ENCODE measurements at regions not wholly inside any gene's neighbourhood (a gene's known extent, or its start where the extent isn't known, plus 50 kb on each side); places are given as distances from the start of the nearest gene placed in this dataset.
"Not testable (repeated sequence)": the region's sequence is repeated elsewhere in the genome, so short reads cannot be mapped to it uniquely, and the experiment has no call there.

DNA sequence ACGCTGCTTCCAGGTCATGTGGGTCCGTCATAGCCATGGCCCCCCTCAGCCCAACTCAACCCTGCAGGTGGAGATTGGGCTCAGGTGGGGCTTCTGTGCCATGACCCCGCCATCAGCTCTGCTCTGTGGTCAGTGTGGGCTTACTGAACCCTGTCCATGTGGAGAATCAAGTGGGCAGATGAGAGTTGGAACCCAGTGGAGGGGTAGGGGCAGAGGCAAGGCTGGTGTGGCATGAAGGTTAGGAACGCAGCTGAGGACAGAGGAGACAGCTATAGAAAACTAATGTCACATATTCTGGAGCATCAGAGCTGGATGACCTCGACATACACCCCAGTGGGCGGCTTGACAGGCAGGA is 355.9 kb downstream of the PTPRU start:
- no peak overlapping the region for H3K4me3 ChIP-seq
- no peaks in the 10 kb centered on the region for H3K36me3 ChIP-seq
- H3K27me3 ChIP-seq, result peaks cover 0 to 3% (median 0%) of the 10 kb centered on the region in 3 donors
- H3K9me3 ChIP-seq, result no peaks in the 10 kb centered on the region
- no peak for DNase-seq
- intact Hi-C loops (cut with DNase I; ENCODE audit: low total_unique reads) (no loop called here), in situ Hi-C loops (cut with MboI; ENCODE audit: low sequenced_read_pairs in 4 of 4) (no loop called here)
- no peaks in the 10 kb centered on the region for H3K4me1 ChIP-seq
- ATAC-seq, result no peak
- no peak overlapping the region for H3K27ac ChIP-seq
- TF ChIP-seq POLR2A (IDR thresholded peaks at IDR 0.05), result no peak
- TF ChIP-seq, protein P1, sequence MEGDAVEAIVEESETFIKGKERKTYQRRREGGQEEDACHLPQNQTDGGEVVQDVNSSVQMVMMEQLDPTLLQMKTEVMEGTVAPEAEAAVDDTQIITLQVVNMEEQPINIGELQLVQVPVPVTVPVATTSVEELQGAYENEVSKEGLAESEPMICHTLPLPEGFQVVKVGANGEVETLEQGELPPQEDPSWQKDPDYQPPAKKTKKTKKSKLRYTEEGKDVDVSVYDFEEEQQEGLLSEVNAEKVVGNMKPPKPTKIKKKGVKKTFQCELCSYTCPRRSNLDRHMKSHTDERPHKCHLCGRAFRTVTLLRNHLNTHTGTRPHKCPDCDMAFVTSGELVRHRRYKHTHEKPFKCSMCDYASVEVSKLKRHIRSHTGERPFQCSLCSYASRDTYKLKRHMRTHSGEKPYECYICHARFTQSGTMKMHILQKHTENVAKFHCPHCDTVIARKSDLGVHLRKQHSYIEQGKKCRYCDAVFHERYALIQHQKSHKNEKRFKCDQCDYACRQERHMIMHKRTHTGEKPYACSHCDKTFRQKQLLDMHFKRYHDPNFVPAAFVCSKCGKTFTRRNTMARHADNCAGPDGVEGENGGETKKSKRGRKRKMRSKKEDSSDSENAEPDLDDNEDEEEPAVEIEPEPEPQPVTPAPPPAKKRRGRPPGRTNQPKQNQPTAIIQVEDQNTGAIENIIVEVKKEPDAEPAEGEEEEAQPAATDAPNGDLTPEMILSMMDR (IDR thresholded peaks at IDR 0.05 in 4 of 5, conservative IDR thresholded peaks at IDR 0.05 in 1 of 5), result no peak

- ATAC-seq (no peak), DNase-seq (no peak)
- H3K4me1 ChIP-seq, result no peaks in the 10 kb centered on the region
- in situ Hi-C loops (cut with MboI; ENCODE audit: low sequenced_read_pairs in 4 of 4) (no loop called here), intact Hi-C loops (cut with DNase I; ENCODE audit: low total_unique reads) (no loop called here)
- H3K4me3 ChIP-seq, result no peak overlapping the region
- H3K9me3 ChIP-seq, result no peaks in the 10 kb centered on the region
- no peaks in the 10 kb centered on the region for H3K36me3 ChIP-seq
- no peak for TF ChIP-seq POLR2A (IDR thresholded peaks at IDR 0.05)
- TF ChIP-seq, protein P1 (IDR thresholded peaks at IDR 0.05 in 4 of 5, conservative IDR thresholded peaks at IDR 0.05 in 1 of 5), result no peak
- peaks cover 0 to 3% (median 0%) of the 10 kb centered on the region in 3 donors for H3K27me3 ChIP-seq
- no peak overlapping the region for H3K27ac ChIP-seq
Measured at GRCh38 chr1:29591601-29592260, 355.4 kb downstream of the PTPRU start.

DNA sequence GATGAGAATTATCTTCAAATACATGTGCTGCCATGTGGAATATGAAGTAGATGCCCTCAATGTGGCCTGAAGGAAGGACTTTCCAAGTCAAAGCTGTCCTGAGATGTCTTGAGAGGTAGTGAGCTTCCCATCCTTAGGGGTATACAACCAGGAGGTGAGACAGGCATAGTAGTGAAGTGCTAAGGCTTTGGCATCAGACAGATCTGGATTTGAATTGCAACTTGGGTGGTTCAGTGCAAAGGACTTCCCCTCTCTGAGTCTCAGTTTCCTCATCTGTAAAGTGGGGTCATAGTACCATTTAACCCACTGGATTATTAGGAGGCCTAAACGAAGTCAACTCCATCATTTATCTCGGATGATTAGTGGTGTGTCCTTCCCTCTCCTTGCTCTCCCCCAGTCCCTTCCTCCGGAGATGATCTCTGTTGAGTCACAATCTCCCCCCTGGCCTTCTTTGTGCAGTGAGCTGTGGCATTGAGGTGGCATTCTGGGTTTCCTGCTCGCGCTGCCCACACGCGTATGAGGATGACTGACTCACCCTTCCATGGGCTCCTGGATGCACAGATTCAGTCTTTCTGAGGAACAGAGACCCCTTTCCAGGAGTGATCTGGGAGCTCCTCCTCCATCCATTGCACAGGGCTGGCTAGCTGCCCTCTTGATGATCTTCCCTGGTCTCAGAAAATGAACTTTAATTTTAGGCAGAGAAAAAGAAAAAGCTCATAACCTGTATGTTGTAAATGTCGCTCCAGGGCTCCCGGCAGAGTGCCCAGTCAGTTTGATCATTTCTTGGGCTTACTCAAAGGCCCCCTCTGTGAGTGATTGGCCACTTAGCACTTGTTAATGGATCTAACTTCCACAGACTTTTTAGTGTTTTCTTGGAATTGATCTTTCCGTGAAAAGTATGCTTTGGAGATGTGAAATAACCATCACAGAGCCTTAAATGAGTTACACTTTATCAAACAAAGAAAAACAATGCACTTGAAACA is 354.6 kb downstream of the PTPRU start:
- Histone ChIP-seq H3K27ac (no peak overlapping the region), H3K9me3 (no peaks in the 10 kb centered on the region), H3K27me3 (peaks cover 0 to 7% (median 0%) of the 10 kb centered on the region in 3 donors), H3K4me3 (no peak overlapping the region), H3K4me1 (no peaks in the 10 kb centered on the region), H3K36me3 (no peaks in the 10 kb centered on the region)
- intact Hi-C loops (cut with DNase I; ENCODE audit: low total_unique reads), result no loop called here
- TF ChIP-seq, protein P1 (IDR thresholded peaks at IDR 0.05 in 4 of 5, conservative IDR thresholded peaks at IDR 0.05 in 1 of 5), result no peak
- TF ChIP-seq POLR2A (IDR thresholded peaks at IDR 0.05), result no peak
- in situ Hi-C loops (cut with MboI; ENCODE audit: low sequenced_read_pairs in 4 of 4), result no loop called here
- no peak for ATAC-seq
- DNase-seq, result no peak

- H3K9me3 ChIP-seq; intact Hi-C loops (cut with DNase I; ENCODE audit: low total_unique reads); DNase-seq; H3K4me1 ChIP-seq; H3K27ac ChIP-seq; in situ Hi-C loops (cut with MboI; ENCODE audit: low sequenced_read_pairs in 4 of 4); ATAC-seq; H3K4me3 ChIP-seq; H3K36me3 ChIP-seq: not testable (repeated sequence)
- H3K27me3 ChIP-seq, result peaks cover 0 to 11% (median 0%) of the 10 kb centered on the region in 3 donors
Measured at GRCh38 chr1:29589716-29590115, 353.4 kb downstream of the PTPRU start.

Data from gastrocnemius medialis (tissue), 4 donors.